DOHH2 (cell line): ENCODE measurements at regions not wholly inside any gene's neighbourhood (a gene's known extent, or its start where the extent isn't known, plus 50 kb on each side); places are given as distances from the start of the nearest gene placed in this dataset.

Source experiments
- H3F3A ChIP-seq: fragments of 200-600 bp; sonication (generic), shearing (Covaris generic); 2 replicates; pipeline ENCODE4 v1.6.0; 2016; ENCODE audit warnings: antibody characterized with exemption, mild to moderate bottlenecking; ENCODE audit not compliant: control insufficient read depth, insufficient read depth
- H3K27ac ChIP-seq: fragments of 200-600 bp; sonication (generic); 2 replicates; pipeline ENCODE4 v1.5.1; 2014; ENCODE audit warnings: low read depth, mild to moderate bottlenecking, low read length, moderate library complexity
- H3K27me3 ChIP-seq: fragments of 200-600 bp; sonication (generic); 2 replicates; pipeline ENCODE4 v1.6.1; 2014; ENCODE audit warnings: mild to moderate bottlenecking, low read length, mixed read lengths; ENCODE audit not compliant: control insufficient read depth
- H3K36me3 ChIP-seq: fragments of 200-600 bp; sonication (generic); 2 replicates; pipeline ENCODE4 v1.6.1; 2014; ENCODE audit warnings: mild to moderate bottlenecking, low read length, moderate library complexity, mixed read lengths; ENCODE audit not compliant: control insufficient read depth
- H3K4me1 ChIP-seq: fragments of 200-600 bp; sonication (generic); 2 replicates; pipeline ENCODE4 v1.6.1; 2014; ENCODE audit warnings: mild to moderate bottlenecking, low read length, mixed read lengths; ENCODE audit not compliant: control insufficient read depth
- H3K4me2 ChIP-seq: fragments of 200-600 bp; sonication (generic); 2 replicates; pipeline ENCODE4 v1.6.0; 2014; ENCODE audit warnings: mild to moderate bottlenecking, low read length, moderate library complexity
- H3K4me3 ChIP-seq: fragments of 200-600 bp; sonication (generic); 2 replicates; pipeline ENCODE4 v1.5.1; 2014; ENCODE audit warnings: mild to moderate bottlenecking, low read length, mixed read lengths
- H3K79me2 ChIP-seq: fragments of 200-600 bp; sonication (generic); 2 replicates; pipeline ENCODE4 v1.6.1; 2014; ENCODE audit warnings: mild to moderate bottlenecking, low read length, mixed read lengths; ENCODE audit not compliant: control insufficient read depth
- H3K9me2 ChIP-seq: fragments of 200-600 bp; sonication (generic); replicated peaks from 2 replicates; pipeline ENCODE4 v1.6.1; 2014; ENCODE audit warnings: mild to moderate bottlenecking, low read length, mixed read lengths; ENCODE audit not compliant: control insufficient read depth
- H3K9me3 ChIP-seq: fragments of 200-600 bp; sonication (generic); 2 replicates; pipeline ENCODE4 v1.6.1; 2014; ENCODE audit warnings: antibody characterized with exemption, low read length, mixed read lengths; ENCODE audit not compliant: control insufficient read depth, insufficient read depth
- H4K20me1 ChIP-seq: fragments of 200-600 bp; sonication (generic); 2 replicates; pipeline ENCODE4 v1.6.0; 2014; ENCODE audit warnings: low read depth, mild to moderate bottlenecking, antibody characterized with exemption, low read length, moderate library complexity; ENCODE audit not compliant: control insufficient read depth, insufficient read depth
- EZH2phosphoT487 ChIP-seq: fragments of 200-600 bp; sonication (generic); IDR thresholded peaks from 2 replicates; pipeline ENCODE4 v1.6.1; 2017; ENCODE audit warnings: borderline replicate concordance, mild to moderate bottlenecking, antibody characterized with exemption, low read length, moderate library complexity, mixed read lengths
- TF ChIP-seq, protein P1 (sequence below): fragments of 200-600 bp; sonication (generic); IDR thresholded peaks from one replicate; pipeline ENCODE4 v1.5.1; 2014; ENCODE audit warnings: antibody characterized with exemption, mild to moderate bottlenecking, low read depth, low read length; ENCODE audit not compliant: poor library complexity, severe bottlenecking

DNA sequence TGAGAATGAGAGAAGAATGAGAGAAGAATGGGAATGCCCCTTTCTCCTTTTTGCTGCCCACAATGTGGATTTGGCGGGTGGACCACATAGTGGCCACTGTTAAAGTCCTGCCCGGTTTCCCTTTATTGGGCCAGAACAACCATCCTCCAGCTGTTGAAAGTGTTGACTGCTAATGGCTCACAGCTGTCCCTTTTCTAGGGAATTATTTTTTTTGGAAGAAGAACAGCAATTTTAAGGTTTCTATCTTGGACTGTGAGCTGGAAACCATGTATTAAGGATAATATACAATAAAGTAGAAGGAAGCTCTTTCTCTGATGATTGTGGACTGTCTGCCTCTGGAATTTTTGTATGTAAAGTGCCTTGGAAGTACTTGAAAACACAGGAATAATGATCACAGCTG, 185.9 kb downstream of the DMRT2 start:
- H3K4me3 ChIP-seq = no peak overlapping the region
- no peaks in the 10 kb centered on the region for H3K4me1 ChIP-seq
- no peaks in the 10 kb centered on the region for H3K9me2 ChIP-seq
- no peak overlapping the region for H3K4me2 ChIP-seq
- no peak for TF ChIP-seq EZH2phosphoT487
- TF ChIP-seq, protein P1, sequence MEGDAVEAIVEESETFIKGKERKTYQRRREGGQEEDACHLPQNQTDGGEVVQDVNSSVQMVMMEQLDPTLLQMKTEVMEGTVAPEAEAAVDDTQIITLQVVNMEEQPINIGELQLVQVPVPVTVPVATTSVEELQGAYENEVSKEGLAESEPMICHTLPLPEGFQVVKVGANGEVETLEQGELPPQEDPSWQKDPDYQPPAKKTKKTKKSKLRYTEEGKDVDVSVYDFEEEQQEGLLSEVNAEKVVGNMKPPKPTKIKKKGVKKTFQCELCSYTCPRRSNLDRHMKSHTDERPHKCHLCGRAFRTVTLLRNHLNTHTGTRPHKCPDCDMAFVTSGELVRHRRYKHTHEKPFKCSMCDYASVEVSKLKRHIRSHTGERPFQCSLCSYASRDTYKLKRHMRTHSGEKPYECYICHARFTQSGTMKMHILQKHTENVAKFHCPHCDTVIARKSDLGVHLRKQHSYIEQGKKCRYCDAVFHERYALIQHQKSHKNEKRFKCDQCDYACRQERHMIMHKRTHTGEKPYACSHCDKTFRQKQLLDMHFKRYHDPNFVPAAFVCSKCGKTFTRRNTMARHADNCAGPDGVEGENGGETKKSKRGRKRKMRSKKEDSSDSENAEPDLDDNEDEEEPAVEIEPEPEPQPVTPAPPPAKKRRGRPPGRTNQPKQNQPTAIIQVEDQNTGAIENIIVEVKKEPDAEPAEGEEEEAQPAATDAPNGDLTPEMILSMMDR = no peak
- H3K27ac ChIP-seq = no peak overlapping the region
- H3K36me3 ChIP-seq = no peaks in the 10 kb centered on the region
- no peaks in the 10 kb centered on the region for H4K20me1 ChIP-seq
- H3K9me3 ChIP-seq = no peaks in the 10 kb centered on the region
- H3K79me2 ChIP-seq = no peaks in the 10 kb centered on the region
- no peaks in the 10 kb centered on the region for H3F3A ChIP-seq
- H3K27me3 ChIP-seq = no peaks in the 10 kb centered on the region; the same call in 1 of the 2 replicates

DNA sequence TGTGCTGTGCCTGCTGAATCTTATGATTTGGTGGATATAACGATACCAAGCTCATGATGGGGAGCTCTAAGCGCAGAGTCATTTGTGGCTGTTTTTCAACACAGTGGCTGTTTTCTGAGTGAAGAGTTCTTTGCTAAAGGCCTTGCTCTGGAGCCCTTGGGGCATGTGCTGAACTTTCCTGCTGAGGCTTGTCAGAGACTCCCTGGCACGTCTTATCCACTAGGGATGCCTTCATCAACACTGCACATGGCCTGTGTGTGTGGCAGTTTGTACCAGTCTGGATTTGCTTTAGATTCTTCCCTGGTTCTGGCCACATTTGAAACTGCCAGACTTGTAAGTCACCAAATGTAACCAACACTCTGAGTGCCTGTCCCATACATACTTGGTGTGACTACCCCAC, 188.2 kb downstream of the DMRT2 start:
- H3F3A ChIP-seq = no peaks in the 10 kb centered on the region
- H3K79me2 ChIP-seq = no peaks in the 10 kb centered on the region
- no peaks in the 10 kb centered on the region for H3K4me1 ChIP-seq
- H3K9me2 ChIP-seq = no peaks in the 10 kb centered on the region
- no peak overlapping the region for H3K4me2 ChIP-seq
- H3K4me3 ChIP-seq = no peak overlapping the region
- H3K36me3 ChIP-seq = no peaks in the 10 kb centered on the region
- H3K9me3 ChIP-seq = no peaks in the 10 kb centered on the region
- no peaks in the 10 kb centered on the region; the same call in 1 of the 2 replicates for H3K27me3 ChIP-seq
- H4K20me1 ChIP-seq = no peaks in the 10 kb centered on the region
- TF ChIP-seq, protein P1 = no peak
- TF ChIP-seq EZH2phosphoT487 = no peak
- H3K27ac ChIP-seq = no peak overlapping the region

DNA sequence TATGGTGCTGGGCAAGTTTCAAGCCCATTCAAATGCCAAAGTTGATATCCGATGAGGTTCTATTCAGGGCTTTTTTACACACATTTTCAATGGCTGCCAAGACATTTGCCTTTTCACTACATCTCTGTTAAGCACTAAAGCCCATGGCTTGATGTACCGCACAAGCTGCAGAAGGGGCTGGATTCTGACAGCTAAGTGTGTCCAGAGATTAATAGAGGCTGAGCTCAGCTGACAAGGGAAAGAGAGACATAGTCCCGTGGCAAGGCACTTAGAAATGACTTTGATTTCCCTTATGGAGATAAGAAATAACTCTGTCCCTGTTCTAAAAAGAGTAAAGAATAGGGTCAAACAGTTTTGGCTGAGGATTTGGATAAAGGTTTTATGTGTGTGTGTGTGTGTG, 198.6 kb downstream of the DMRT2 start:
- no peaks in the 10 kb centered on the region for H3K27me3 ChIP-seq

More for the DNA sequence above, 198.6 kb downstream of the DMRT2 start:
- no peak overlapping the region for H3K4me3 ChIP-seq
- no peaks in the 10 kb centered on the region for H3K9me3 ChIP-seq
- no peak for TF ChIP-seq EZH2phosphoT487
- TF ChIP-seq, protein P1 = no peak
- no peaks in the 10 kb centered on the region for H3K36me3 ChIP-seq
- no peaks in the 10 kb centered on the region for H3K79me2 ChIP-seq
- H3K27ac ChIP-seq = no peak overlapping the region
- no peaks in the 10 kb centered on the region for H4K20me1 ChIP-seq
- H3F3A ChIP-seq = no peaks in the 10 kb centered on the region
- H3K4me1 ChIP-seq = no peaks in the 10 kb centered on the region
- H3K4me2 ChIP-seq = no peak overlapping the region
- H3K9me2 ChIP-seq = no peaks in the 10 kb centered on the region
